Ishikawa (cell line): ENCODE measurements at regions not wholly inside any gene's neighbourhood (a gene's known extent, or its start where the extent isn't known, plus 50 kb on each side); places are given as distances from the start of the nearest gene placed in this dataset.

Experiments used
- CEBPB ChIP-seq: IDR thresholded peaks from 2 replicates; pipeline ENCODE4 v1.6.1; 2012
- CREB1 ChIP-seq: IDR thresholded peaks from 2 replicates; pipeline ENCODE4 v1.6.1; 2012; ENCODE audit warnings: low read depth
- EGR1 ChIP-seq: IDR thresholded peaks from 2 replicates; pipeline ENCODE4 v1.6.1; 2012
- EP300 ChIP-seq: IDR thresholded peaks from 2 replicates; pipeline ENCODE4 v1.6.1; 2012; ENCODE audit warnings: borderline replicate concordance
- FOXM1 ChIP-seq: IDR thresholded peaks from 2 replicates; pipeline ENCODE4 v1.6.1; 2012; ENCODE audit warnings: low read depth, borderline replicate concordance
- NFIC ChIP-seq: IDR thresholded peaks from 2 replicates; pipeline ENCODE4 v1.6.1; 2012
- RAD21 ChIP-seq: IDR thresholded peaks from 2 replicates; pipeline ENCODE4 v1.6.1; 2012; ENCODE audit warnings: low read depth
- TAF1 ChIP-seq: IDR thresholded peaks from 2 replicates; pipeline ENCODE4 v1.6.1; 2012; ENCODE audit warnings: low read depth, mild to moderate bottlenecking
- TCF12 ChIP-seq: IDR thresholded peaks from 2 replicates; pipeline ENCODE4 v1.6.1; 2012; ENCODE audit warnings: low read depth
- TEAD4 ChIP-seq: IDR thresholded peaks from 2 replicates; pipeline ENCODE4 v1.6.1; 2012
- TF ChIP-seq, protein P1 (sequence below): IDR thresholded peaks from 2 replicates; pipeline ENCODE4 v1.6.1; 2012
- TF ChIP-seq, protein P2 (sequence below): IDR thresholded peaks from 2 replicates; pipeline ENCODE4 v1.6.1; 2012; ENCODE audit warnings: low read depth, mild to moderate bottlenecking

DNA sequence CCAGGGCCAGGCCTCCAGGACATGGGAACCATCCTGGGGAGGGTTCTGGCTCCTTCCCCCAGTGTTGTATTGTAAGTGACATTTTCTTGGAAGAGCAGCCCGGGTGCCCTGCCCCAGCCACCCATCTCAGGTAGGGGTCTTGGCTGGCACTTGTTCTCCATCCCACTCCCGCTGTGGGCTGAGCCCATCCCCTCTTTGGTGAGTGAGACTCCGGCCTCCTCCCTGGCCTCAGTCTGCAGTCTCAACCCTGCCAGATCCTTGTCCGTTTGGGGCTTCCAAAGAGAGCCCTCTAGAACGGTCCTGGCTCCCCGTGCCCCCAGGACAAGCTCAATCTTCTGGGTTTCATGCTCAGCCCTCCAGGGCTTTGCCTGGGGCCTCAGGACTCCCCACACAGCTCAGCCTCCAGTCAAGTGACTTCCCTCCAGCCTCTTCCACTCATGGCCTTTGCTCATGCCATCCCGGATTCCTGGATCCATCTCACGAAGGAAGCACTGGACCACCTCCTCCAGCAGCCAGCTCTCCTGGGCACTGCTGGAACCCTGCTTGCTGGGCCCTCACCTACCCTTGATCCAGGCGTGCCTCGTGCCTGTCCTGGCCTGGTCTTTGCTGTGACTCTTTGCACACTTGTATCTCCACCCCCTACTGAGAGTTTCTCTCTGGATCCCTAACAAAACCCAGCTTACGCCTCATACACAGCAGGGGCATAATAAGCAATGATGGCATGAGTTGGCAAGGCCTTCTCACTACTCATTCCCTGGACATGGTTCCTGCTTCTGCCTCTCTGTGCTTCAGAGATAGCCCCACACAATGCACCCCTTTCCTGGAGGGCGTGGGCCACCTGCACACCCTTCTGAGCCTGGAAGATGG lies 297.4 kb upstream of the RTL1 start:
- TF ChIP-seq, protein P1, sequence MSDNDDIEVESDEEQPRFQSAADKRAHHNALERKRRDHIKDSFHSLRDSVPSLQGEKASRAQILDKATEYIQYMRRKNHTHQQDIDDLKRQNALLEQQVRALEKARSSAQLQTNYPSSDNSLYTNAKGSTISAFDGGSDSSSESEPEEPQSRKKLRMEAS = no peak
- TF ChIP-seq TCF12 (no peak), CEBPB (no peak), EP300 (no peak), NFIC (no peak), TEAD4 (no peak)
- TF ChIP-seq, protein P2, sequence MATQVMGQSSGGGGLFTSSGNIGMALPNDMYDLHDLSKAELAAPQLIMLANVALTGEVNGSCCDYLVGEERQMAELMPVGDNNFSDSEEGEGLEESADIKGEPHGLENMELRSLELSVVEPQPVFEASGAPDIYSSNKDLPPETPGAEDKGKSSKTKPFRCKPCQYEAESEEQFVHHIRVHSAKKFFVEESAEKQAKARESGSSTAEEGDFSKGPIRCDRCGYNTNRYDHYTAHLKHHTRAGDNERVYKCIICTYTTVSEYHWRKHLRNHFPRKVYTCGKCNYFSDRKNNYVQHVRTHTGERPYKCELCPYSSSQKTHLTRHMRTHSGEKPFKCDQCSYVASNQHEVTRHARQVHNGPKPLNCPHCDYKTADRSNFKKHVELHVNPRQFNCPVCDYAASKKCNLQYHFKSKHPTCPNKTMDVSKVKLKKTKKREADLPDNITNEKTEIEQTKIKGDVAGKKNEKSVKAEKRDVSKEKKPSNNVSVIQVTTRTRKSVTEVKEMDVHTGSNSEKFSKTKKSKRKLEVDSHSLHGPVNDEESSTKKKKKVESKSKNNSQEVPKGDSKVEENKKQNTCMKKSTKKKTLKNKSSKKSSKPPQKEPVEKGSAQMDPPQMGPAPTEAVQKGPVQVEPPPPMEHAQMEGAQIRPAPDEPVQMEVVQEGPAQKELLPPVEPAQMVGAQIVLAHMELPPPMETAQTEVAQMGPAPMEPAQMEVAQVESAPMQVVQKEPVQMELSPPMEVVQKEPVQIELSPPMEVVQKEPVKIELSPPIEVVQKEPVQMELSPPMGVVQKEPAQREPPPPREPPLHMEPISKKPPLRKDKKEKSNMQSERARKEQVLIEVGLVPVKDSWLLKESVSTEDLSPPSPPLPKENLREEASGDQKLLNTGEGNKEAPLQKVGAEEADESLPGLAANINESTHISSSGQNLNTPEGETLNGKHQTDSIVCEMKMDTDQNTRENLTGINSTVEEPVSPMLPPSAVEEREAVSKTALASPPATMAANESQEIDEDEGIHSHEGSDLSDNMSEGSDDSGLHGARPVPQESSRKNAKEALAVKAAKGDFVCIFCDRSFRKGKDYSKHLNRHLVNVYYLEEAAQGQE = no peak

DNA sequence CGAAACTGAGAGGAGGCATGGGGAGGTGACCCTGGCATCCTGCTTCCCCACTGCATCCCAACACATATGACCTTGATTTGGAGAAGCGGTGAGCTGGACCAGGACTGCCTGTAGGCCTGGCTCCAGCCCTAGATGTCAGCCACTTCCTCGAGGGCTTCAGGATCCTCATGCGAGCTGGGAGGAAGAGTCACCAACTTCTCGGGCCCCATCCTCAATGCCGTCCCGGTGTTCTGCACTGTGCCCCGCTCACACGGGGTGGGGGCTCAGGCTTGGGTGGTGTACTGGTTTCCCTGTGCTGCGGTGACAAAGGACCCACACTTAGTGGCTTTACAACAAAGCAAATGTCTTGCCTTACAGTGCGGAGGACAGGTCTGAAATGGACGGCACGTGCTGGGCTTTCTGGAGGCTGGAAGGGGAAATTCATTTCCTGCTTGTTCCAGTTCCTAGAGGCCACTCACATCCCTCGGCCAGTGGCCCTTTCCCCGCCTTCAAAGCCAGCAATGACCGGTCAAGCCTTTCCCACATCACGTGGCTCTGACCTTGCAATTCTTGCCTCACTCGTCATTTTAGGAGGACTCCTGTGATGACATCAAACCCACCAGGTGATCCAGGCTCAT lies 298.1 kb upstream of the RTL1 start:
- TF ChIP-seq, protein P1 = no peak
- TF ChIP-seq EGR1 (no peak), CREB1 (no peak), NFIC (no peak), RAD21 (no peak), TCF12 (no peak), FOXM1 (no peak)

DNA sequence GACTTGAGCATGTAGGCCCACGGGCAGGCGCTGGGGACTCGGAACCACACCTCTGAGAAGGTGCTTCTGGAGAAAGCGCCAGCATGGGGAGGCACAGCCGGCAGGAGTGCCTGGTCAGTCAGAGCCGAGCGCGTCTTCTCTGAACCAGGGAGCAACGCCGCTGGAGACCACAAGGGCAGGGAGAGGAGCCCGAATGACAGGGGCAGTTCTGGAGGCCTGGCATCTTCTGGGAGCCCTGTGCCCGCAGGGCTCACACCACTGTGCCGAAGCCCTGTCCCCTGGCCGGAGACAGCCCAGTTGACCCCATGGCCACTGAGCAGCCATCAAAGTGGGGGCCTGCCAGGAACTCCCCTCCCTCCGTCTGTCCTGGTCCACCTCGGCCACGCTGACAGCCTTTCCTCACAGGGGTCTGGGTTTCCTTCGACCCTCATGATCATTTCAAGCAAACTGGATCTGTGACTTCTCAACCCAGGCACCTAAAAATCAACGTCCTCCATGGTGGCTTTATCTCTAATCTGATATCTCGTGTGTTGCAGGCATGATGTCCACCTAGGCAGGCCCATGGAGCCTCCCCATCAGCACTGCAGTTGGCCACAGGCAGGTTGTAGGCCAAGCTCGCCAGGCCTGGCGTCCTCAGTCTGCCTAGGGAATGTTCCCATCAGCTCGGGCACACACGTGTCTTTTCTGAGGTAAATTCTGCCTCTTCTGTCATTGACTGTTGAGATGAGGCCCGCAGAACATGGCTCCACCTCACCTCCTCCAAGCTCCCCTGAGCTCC lies 299.3 kb upstream of the RTL1 start:
- TF ChIP-seq RAD21 (no peak), EGR1 (no peak)
- TF ChIP-seq, protein P2 = no peak

DNA sequence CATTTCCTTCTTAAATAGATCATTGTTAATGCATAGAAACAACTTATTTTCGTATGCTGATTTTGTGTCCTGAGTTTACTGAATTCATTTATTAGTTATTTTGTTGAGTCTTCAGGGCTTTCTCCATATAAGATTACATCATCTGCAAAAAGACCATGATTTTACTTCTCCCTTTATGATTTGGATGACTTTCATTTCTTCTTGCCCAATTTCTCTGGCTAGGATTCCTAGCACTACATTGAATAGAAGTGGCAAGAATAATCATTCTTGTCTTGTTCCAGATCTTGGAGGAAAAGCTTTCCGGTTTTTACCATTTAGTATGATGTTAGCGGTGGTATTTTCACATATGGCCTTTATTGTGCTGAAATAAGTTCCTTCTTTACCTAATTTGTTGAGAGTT lies 303.0 kb upstream of the RTL1 start:
- TF ChIP-seq TAF1 = no peak
- TF ChIP-seq, protein P1 = no peak
- TF ChIP-seq FOXM1 = no peak

DNA sequence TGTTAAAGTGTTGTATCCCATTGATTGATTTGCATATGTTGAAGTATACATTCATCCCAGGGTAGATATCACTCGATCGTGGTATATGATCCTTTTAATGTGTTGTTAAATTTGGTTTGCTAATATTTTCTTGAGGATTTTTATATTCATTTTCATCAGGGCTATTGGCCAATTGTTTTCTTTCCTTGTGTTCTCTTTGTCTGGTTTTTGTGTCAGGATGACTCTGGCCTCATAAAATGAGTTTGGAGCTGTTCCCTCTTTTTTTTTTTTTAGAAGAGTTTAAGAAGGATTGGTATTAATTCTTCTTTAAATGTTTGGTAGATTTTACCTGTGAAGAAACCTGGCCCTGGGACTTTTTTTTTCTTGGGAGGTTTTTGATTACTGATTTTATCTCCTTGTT lies 303.5 kb upstream of the RTL1 start:
- TF ChIP-seq TAF1 = no peak
- TF ChIP-seq EP300 = no peak
- TF ChIP-seq, protein P2 = no peak
- TF ChIP-seq TCF12 = no peak
- TF ChIP-seq FOXM1 = no peak

DNA sequence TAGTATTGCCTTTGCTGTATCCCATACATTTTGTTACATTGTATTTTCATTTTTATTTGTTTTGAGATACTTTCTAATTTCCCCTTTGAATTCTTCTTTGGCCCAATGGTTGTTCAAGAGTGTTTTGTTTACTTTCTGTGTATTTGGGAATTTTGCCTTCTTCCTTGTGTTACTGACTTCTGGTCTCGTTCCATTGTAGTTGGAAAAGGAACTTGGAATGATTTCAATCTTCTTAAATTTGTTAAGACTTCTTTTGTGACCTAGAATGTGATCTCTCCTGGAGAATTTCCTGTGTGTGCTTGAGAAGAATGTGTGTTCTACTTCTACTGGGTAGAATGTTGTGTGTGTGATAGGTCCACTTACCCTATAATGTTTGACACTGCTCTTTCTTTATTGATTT lies 304.4 kb upstream of the RTL1 start:
- no peak for TF ChIP-seq RAD21
